ENCODE measurements at regions not wholly inside any gene's neighbourhood (a gene's known extent, or its start where the extent isn't known, plus 50 kb on each side); places are given as distances from the start of the nearest gene placed in this dataset.
A peak's percentile ranks its signal among the peaks of the same experiment; 100 is the strongest.

- ATAC-seq (ENCODE audit: insufficient read depth, low FRiP score), result no peak
- no peak overlapping the region for H3K4me3 ChIP-seq
- H3K9ac ChIP-seq (ENCODE audit: insufficient read depth in 1 of 2, low read length in 2 of 2), result no peak overlapping the region
- DNase-seq, result peak in 2 of 3 donors; percentile 50 to 72
- H3K4me1 ChIP-seq (ENCODE audit: control insufficient read depth in 5 of 5, insufficient read depth in 5 of 5, low read length in 5 of 5), result peaks cover 0 to 17% (median 0%) of the 10 kb centered on the region in 5 donors
- H3K9me3 ChIP-seq (ENCODE audit: control insufficient read depth in 4 of 4, insufficient read depth in 3 of 4, low read length in 3 of 4), result no peaks in the 10 kb centered on the region
- TF ChIP-seq CTCF (IDR thresholded peaks at IDR 0.05; ENCODE audit: control extremely low read depth, extremely low read depth), result no peak
- H3K36me3 ChIP-seq (ENCODE audit: control insufficient read depth in 4 of 4, insufficient read depth in 4 of 4, low read length in 4 of 4), result no peaks in the 10 kb centered on the region
- H3K27me3 ChIP-seq (ENCODE audit: control insufficient read depth in 3 of 3, insufficient read depth in 3 of 3, low read length in 2 of 3), result no peaks in the 10 kb centered on the region
- WGBS, 2 donors, result 35 to 60% methylated on average over 11 of the region's 11 CpGs
- H3K27ac ChIP-seq (ENCODE audit: low read depth in 1 of 2, low read length in 1 of 2), result peak overlapping the region in 1 of 2 donors; percentile 41
These were observed 93.8 kb upstream of the TMPRSS2 start for GRCh38 chr21:41601573-41602368.

GRCh38 chr21:41600961-41601572 lies 93.1 kb upstream of the TMPRSS2 start:
- Histone ChIP-seq H3K27me3 (ENCODE audit: control insufficient read depth in 3 of 3, insufficient read depth in 3 of 3, low read length in 2 of 3) (no peaks in the 10 kb centered on the region), H3K27ac (ENCODE audit: low read depth in 1 of 2, low read length in 1 of 2) (peak overlapping the region in 1 of 2 donors; percentile 41), H3K9ac (ENCODE audit: insufficient read depth in 1 of 2, low read length in 2 of 2) (no peak overlapping the region), H3K4me1 (ENCODE audit: control insufficient read depth in 5 of 5, insufficient read depth in 5 of 5, low read length in 5 of 5) (peaks cover 0 to 15% (median 0%) of the 10 kb centered on the region in 5 donors), H3K9me3 (ENCODE audit: control insufficient read depth in 4 of 4, insufficient read depth in 3 of 4, low read length in 3 of 4) (no peaks in the 10 kb centered on the region), H3K4me3 (no peak overlapping the region), H3K36me3 (ENCODE audit: control insufficient read depth in 4 of 4, insufficient read depth in 4 of 4, low read length in 4 of 4) (no peaks in the 10 kb centered on the region)
- TF ChIP-seq CTCF (IDR thresholded peaks at IDR 0.05; ENCODE audit: control extremely low read depth, extremely low read depth), result no peak
- no peak for DNase-seq
- WGBS, 2 donors, result 82 to 85% methylated on average over 10 of the region's 10 CpGs
- no peak for ATAC-seq (ENCODE audit: insufficient read depth, low FRiP score)

- WGBS, 2 donors, result 87 to 89% methylated on average over 9 of the region's 9 CpGs
These were observed 92.6 kb upstream of the TMPRSS2 start for GRCh38 chr21:41600556-41600955.

More at GRCh38 chr21:41600556-41600955, 92.6 kb upstream of the TMPRSS2 start:
- H3K9me3 ChIP-seq (ENCODE audit: control insufficient read depth in 4 of 4, insufficient read depth in 3 of 4, low read length in 3 of 4), result no peaks in the 10 kb centered on the region
- no peak overlapping the region for H3K4me3 ChIP-seq
- no peak for ATAC-seq (ENCODE audit: insufficient read depth, low FRiP score)
- H3K27me3 ChIP-seq (ENCODE audit: control insufficient read depth in 3 of 3, insufficient read depth in 3 of 3, low read length in 2 of 3), result no peaks in the 10 kb centered on the region
- H3K27ac ChIP-seq (ENCODE audit: low read depth in 1 of 2, low read length in 1 of 2), result no peak overlapping the region
- TF ChIP-seq CTCF (IDR thresholded peaks at IDR 0.05; ENCODE audit: control extremely low read depth, extremely low read depth), result no peak
- DNase-seq, result peak in 2 of 3 donors; percentile 42 to 63
- no peaks in the 10 kb centered on the region for H3K36me3 ChIP-seq (ENCODE audit: control insufficient read depth in 4 of 4, insufficient read depth in 4 of 4, low read length in 4 of 4)
- peaks cover 0 to 11% (median 0%) of the 10 kb centered on the region in 5 donors for H3K4me1 ChIP-seq (ENCODE audit: control insufficient read depth in 5 of 5, insufficient read depth in 5 of 5, low read length in 5 of 5)
- H3K9ac ChIP-seq (ENCODE audit: insufficient read depth in 1 of 2, low read length in 2 of 2), result no peak overlapping the region

All from lung (tissue), 11 donors.